ENCODE measurements at regions not wholly inside any gene's neighbourhood (a gene's known extent, or its start where the extent isn't known, plus 50 kb on each side); places are given as distances from the start of the nearest gene placed in this dataset.

GRCh38 chr2:22199994-22200393, 1076.2 kb downstream of the TDRD15 start:
- TF ChIP-seq CTCF (IDR thresholded peaks at IDR 0.05) = no peak
- no peak for TF ChIP-seq POLR2AphosphoS5 (IDR thresholded peaks at IDR 0.05; ENCODE audit: low read depth, low read length)
- TF ChIP-seq REST (IDR thresholded peaks at IDR 0.05; ENCODE audit: insufficient read depth in 1 of 2, low read depth in 2 of 2, low read length in 1 of 2) = no peak

Measured in Panc1 (cell line).